Inferior parietal cortex (tissue), 1 donor: ENCODE measurements at regions not wholly inside any gene's neighbourhood (a gene's known extent, or its start where the extent isn't known, plus 50 kb on each side); places are given as distances from the start of the nearest gene placed in this dataset.

Experiments
- DNase-seq: peaks from one replicate; pipeline ENCODE4 v3.0.0-alpha.2; 2016; ENCODE audit errors: extremely low spot score

GRCh38 chr5:89989776-89990175 lies 419.8 kb downstream of the CETN3 start:
- no peak for DNase-seq

- no peak for DNase-seq
Measured at GRCh38 chr5:89988998-89989655, 420.4 kb downstream of the CETN3 start.

- no peak for DNase-seq
Measured at GRCh38 chr5:89988129-89988810, 421.3 kb downstream of the CETN3 start.

GRCh38 chr5:89983216-89983615 lies 426.3 kb downstream of the CETN3 start:
- no peak for DNase-seq

GRCh38 chr5:89981878-89982773 lies 427.4 kb downstream of the CETN3 start:
- DNase-seq: no peak

- no peak for DNase-seq
Measured at GRCh38 chr5:89981021-89981420, 428.5 kb downstream of the CETN3 start.

- DNase-seq: no peak
Measured at GRCh38 chr5:89973516-89973915, 436.0 kb downstream of the CETN3 start.

GRCh38 chr5:89972901-89973300 lies 436.7 kb downstream of the CETN3 start:
- DNase-seq: no peak

GRCh38 chr5:89968958-89969381 lies 440.6 kb downstream of the CETN3 start:
- DNase-seq: no peak

- DNase-seq: no peak
Measured at GRCh38 chr5:89967771-89968444, 441.6 kb downstream of the CETN3 start.

- no peak for DNase-seq
Measured at GRCh38 chr5:89956838-89957237, 452.7 kb downstream of the CETN3 start.

- no peak for DNase-seq
Measured at GRCh38 chr5:89954916-89955315, 454.6 kb downstream of the CETN3 start.

GRCh38 chr5:89951876-89952275 lies 457.7 kb downstream of the CETN3 start:
- DNase-seq: no peak

- no peak for DNase-seq
Measured at GRCh38 chr5:89950234-89950633, 459.3 kb downstream of the CETN3 start.

GRCh38 chr5:89948977-89949376 lies 460.6 kb downstream of the CETN3 start:
- no peak for DNase-seq

GRCh38 chr5:89946916-89947315 lies 462.6 kb downstream of the CETN3 start:
- no peak for DNase-seq

GRCh38 chr5:89946508-89946907 lies 463.0 kb downstream of the CETN3 start:
- no peak for DNase-seq

GRCh38 chr5:89942171-89942570 lies 467.4 kb downstream of the CETN3 start:
- DNase-seq: no peak

GRCh38 chr5:89936576-89936975 lies 473.0 kb downstream of the CETN3 start:
- DNase-seq: no peak

- DNase-seq: no peak
Measured at GRCh38 chr5:89934069-89934468, 475.5 kb downstream of the CETN3 start.

GRCh38 chr5:89932771-89933181 lies 476.8 kb downstream of the CETN3 start:
- DNase-seq: no peak
